ENCODE measurements at regions not wholly inside any gene's neighbourhood (a gene's known extent, or its start where the extent isn't known, plus 50 kb on each side); places are given as distances from the start of the nearest gene placed in this dataset.

DNA sequence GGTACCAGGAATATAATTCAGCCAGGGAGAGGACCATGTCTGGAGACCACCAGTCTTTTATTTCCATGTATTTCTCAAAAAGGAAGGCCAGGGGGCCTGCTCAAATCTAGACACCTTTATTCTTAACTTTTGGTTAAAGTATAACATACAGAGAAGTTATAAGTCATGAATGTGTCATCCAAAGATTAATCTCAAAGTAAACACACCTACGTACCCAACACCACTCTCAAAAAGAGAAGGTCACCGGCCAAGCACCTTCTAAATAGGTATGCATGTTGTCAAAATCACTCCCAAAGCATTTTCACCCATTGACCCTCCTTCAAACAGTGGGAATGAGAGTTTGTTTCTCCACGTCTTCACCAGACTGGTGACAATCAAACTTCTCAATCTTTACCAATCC lies 60.0 kb upstream of the FZD10 start:
- DNase-seq (ENCODE audit: low spot score): no peak

DNA sequence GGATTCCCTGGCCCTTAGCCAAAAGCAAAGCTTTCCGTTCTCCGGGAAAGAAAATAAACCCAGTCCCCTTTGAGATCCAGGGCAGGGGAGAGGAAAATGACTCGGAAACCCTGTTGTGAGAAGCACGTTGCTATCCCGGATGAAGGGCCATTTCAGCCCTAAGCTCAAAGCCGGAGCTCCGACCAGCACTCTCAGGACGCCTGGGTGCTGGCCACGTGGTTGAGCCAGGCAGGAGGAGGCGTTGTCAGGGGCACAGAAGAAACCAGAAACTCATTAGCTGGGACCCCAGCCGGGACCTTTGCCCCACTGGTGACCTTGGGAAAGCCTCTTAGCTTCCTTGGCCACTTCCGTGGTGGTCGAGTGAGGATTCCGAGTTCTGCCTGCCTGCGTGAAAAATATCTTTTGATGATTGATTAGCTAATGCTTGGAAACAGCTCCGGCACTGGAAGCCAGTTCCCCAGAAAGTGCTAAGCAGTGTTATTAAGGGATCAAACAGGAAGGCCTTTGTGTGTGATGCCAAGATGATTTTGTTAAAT lies 57.6 kb upstream of the FZD10 start:
- no peak for DNase-seq (ENCODE audit: low spot score)

DNA sequence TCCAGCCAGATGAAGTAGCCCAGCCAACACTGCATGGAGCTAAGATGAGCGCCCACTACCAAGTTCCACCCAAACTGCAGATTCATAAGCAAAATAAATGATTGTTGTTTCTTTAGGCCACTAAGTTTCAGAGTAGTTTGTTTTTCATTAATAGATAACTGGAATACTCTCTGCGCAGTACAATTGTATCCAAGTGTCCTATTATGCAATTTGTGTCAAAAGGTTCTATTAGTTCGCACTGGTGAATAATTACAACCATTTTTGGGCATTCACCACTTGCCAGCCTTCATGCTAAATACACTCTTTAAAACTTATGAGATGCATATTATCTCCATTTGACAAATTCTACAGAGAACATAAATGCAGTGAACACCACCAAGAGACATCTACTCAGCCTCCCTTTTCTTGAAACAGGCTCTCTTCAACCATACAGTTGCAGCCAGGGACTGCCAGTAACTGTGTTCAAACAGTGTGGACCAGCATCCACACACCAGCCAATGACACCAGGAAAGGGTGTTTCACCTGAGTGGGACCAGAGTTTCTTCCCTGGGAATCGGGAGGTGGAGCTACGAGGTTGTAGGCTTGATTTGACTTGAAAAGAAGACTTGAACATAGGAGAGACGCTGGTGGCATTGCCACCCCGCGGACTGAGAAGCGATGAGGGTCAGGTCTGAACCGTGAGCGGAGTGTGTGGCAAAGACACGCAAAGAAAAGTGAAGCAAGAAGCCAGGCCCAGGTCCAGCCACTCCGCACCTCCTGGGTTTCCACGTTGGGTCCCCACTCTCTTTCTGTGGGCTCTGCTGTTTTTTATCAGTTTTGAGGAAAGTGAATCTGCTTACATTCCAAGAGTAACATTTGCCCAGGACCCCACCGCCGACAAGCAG lies 53.0 kb upstream of the FZD10 start:
- no peak for DNase-seq (ENCODE audit: low spot score)

DNA sequence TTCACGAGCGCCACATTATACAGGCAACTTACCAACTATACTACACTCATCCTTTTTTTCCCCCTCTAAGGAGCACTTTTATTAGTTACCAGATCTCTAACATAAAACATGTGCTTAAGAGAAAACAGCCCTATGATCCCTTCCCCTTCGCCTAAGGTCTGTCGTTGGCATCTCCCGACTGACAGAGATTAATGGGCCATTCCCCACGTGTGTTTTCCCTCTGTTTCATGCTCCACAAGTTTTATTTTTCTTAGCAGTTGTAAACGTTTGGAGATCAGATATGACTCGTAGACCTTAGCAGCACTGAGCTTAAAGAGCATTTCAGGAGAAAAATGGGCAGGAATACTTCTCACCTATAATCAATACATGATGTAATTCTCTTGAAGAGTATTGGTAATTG lies 51.4 kb upstream of the FZD10 start:
- no peak for DNase-seq (ENCODE audit: low spot score)

DNA sequence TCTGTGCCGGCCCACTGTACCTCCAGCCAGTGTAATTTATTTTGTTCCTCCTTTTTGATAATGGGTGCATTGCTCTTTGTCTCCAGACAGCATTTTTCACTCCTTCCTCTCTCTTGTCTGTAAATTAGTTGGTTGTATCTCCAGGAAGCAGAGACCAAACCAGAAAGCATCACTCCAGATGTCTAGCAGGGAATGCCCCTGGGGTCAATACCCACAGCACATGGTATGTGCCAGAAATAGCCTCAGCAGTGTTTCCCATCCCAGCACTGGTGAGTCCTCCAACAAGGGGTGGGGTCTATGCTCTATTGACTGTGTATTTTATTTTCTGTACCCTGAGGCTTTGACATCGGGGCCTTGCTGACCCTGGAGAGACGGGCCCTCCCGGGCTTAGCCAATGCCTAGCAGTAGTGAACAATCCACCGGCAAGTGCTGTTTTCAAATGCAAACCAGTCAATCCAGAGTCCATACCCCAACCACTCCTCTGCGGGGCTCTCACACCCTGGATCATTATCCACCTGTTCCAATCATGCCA lies 50.2 kb upstream of the FZD10 start:
- no peak for DNase-seq (ENCODE audit: low spot score)
